ENCODE measurements at regions not wholly inside any gene's neighbourhood (a gene's known extent, or its start where the extent isn't known, plus 50 kb on each side); places are given as distances from the start of the nearest gene placed in this dataset.
"Not testable (repeated sequence)": the region's sequence is repeated elsewhere in the genome, so short reads cannot be mapped to it uniquely, and the experiment has no call there.

DNA sequence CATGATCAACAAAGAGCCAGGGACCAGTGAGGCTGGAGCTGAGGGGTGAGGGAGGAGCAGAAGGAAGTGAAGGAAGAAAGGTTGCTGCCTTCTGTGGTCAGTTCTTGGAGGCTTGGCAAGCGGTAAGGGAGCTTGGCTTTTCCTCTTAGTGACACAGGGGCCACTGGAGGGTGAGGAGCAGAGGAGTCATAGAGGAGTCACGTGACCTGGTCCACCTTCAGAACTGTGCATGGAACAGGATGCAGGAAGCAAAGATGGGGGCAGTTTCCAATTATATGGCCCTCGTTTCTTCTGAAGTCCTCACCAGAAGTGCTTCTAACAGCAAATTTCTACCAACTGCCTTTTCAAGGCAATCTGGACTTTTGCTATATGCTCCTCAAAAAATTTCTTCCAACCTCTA lies 326.9 kb upstream of the SMIM21 start:
- Mint-ChIP-seq H3K9me3 (no peaks in the 10 kb centered on the region), H3K27me3 (ENCODE audit: low read depth) (peaks cover 4% of the 10 kb centered on the region), H3K4me1 (ENCODE audit: low read depth) (no peaks in the 10 kb centered on the region), H3K36me3 (ENCODE audit: insufficient read depth) (no peaks in the 10 kb centered on the region), H3K4me3 (no peak overlapping the region)
- ATAC-seq (no peak), DNase-seq (no peak)

DNA sequence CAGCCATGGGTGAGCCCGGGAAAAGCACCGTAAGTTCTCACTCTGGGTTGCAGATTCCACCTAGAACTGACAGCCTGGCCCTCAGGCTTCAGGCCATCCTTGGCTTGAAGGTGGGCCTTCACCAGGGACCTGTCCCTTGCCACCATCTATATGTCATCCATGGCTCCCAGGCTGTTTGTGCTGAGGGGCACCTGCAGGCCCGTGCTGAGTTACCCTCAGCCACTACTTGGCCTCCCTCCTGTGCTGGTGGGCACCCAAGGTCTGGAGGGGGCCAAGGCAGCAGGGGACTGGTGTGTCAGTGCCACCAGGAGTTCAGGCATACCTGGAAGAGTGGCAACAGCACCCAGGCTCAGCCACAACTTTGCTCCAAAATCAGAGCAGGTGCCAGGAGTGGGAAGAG lies 326.2 kb upstream of the SMIM21 start:
- DNase-seq, result no peak
- Mint-ChIP-seq H3K27me3 (ENCODE audit: low read depth) (peaks cover 4% of the 10 kb centered on the region), H3K9me3 (no peaks in the 10 kb centered on the region), H3K36me3 (ENCODE audit: insufficient read depth) (no peaks in the 10 kb centered on the region), H3K4me1 (ENCODE audit: low read depth) (no peaks in the 10 kb centered on the region), H3K4me3 (no peak overlapping the region)
- no peak for ATAC-seq

DNA sequence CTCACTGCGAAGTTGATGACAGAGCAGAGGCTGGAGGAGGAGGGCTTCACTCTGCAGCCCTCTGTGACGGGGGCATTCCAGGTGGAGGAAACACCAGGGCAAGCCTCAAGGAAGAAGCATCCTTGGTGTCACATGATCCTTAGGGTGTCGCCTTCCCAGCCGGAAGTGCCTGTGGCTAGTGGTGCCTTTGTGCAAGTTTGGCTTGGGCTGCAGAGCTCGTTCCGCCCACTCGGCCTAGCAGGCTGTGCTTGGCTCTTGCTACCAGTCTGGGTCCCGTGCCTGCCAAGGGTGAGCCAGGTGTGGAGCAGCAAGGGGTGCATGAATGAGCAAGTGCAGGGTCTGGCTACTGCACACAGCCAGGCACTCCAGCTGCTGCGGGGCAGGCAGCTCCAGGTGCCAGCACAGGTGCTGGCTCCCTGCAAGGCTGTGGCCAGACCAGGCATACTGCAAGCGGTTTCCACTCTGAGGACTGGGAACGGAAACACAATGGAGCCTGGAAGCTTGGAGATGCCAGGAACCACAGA lies 325.3 kb upstream of the SMIM21 start:
- DNase-seq (no peak), ATAC-seq (no peak)
- Mint-ChIP-seq H3K9me3 (no peaks in the 10 kb centered on the region), H3K4me1 (ENCODE audit: low read depth) (no peaks in the 10 kb centered on the region), H3K36me3 (ENCODE audit: insufficient read depth) (no peaks in the 10 kb centered on the region), H3K27me3 (ENCODE audit: low read depth) (peaks cover 4% of the 10 kb centered on the region), H3K4me3 (no peak overlapping the region)

DNA sequence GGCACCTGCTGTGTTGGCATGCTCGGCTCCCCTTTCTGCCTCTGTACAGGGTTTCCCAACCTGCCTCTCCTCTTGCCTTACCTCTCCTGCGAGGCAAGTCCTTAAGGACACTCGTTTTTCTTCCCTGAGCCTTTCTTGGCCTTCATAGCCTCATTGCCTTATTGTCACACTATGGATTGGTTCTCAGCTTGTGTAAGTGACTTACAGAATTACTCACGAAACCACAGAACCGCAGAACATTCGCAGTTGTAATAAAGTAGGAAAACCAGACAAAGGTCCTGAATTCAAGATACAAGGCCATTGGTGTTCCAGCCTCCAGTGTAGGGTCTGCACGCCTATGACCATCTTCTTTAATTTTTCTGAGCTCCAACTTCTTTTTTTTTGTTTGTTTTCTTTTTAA lies 317.6 kb upstream of the SMIM21 start:
- Mint-ChIP-seq H3K4me3 (no peak overlapping the region), H3K9me3 (peaks cover 3% of the 10 kb centered on the region), H3K4me1 (ENCODE audit: low read depth) (no peaks in the 10 kb centered on the region), H3K36me3 (ENCODE audit: insufficient read depth) (no peaks in the 10 kb centered on the region), H3K27me3 (ENCODE audit: low read depth) (no peaks in the 10 kb centered on the region)
- no peak for DNase-seq
- ATAC-seq, result no peak

DNA sequence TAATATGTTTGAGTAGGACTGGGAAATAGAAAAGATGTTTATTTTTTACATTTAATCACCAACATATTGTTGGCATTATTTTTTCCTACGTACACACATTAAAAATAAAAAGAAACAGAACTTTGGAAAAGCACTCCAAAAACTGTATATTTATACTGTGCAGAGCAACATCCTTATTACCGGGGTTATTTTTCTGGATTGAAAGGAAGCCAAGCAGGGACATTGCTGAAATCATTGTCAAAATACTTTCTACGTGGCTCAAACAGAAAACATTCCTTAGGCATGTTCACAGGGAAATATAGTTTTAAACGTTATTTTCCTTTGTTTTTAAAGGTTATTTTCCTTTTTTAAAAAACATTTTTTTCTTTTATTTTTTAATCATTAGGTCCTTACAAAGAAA lies 315.0 kb upstream of the SMIM21 start:
- Mint-ChIP-seq H3K9me3 (peaks cover 3% of the 10 kb centered on the region), H3K27me3 (ENCODE audit: low read depth) (peaks cover 5% of the 10 kb centered on the region), H3K4me1 (ENCODE audit: low read depth) (no peaks in the 10 kb centered on the region), H3K36me3 (ENCODE audit: insufficient read depth) (no peaks in the 10 kb centered on the region), H3K4me3 (no peak overlapping the region)
- ATAC-seq (no peak), DNase-seq (no peak)

DNA sequence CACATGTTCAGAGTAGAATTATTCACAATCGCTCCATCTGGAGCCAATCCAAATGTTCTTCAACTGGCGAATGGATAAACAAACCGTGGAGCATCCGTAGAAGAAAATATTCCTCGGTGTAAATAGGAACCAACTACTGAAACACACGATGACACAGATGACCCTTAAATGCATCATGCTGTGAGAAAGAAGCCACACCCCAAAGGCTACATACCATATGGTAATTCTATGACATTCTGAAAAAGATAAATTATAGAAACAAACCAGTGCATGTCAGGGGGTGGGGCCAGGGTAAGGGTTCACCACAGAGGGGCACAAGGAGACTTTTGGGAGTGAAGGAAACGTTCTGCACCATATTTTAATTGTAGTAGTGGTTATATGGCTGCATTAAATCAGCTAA lies 312.2 kb upstream of the SMIM21 start:
- H3K9me3 Mint-ChIP-seq, result peaks cover 8% of the 10 kb centered on the region
- H3K27me3 Mint-ChIP-seq (ENCODE audit: low read depth), result peaks cover 5% of the 10 kb centered on the region
- H3K4me1 Mint-ChIP-seq (ENCODE audit: low read depth), result no peaks in the 10 kb centered on the region
- peaks cover 1% of the 10 kb centered on the region for H3K36me3 Mint-ChIP-seq (ENCODE audit: insufficient read depth)
- ATAC-seq (no peak), DNase-seq (no peak)
- H3K4me3 Mint-ChIP-seq, result no peak overlapping the region

DNA sequence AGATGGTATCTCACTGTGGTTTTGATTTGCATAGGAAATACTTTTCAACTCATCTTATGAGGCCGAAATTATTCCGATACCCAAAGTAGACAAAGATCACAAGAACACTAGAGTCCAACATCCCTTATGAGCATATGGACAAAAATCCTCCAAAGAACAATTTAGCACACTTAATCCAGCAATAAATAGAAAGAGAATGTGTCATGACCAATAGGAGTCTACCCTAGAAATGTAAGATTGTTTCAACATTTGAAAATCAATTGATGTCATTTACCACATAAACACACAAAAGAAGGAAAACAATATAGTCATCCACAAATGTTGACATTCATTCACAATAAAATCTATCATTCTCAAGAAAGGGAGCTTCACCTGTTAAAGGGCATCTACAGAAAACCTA lies 307.8 kb upstream of the SMIM21 start:
- H3K4me3 Mint-ChIP-seq, result no peak overlapping the region
- peaks cover 1% of the 10 kb centered on the region for H3K36me3 Mint-ChIP-seq (ENCODE audit: insufficient read depth)
- H3K4me1 Mint-ChIP-seq (ENCODE audit: low read depth), result no peaks in the 10 kb centered on the region
- DNase-seq, result no peak
- no peak for ATAC-seq
- H3K9me3 Mint-ChIP-seq, result peaks cover 8% of the 10 kb centered on the region
- peaks cover 12% of the 10 kb centered on the region for H3K27me3 Mint-ChIP-seq (ENCODE audit: low read depth)

DNA sequence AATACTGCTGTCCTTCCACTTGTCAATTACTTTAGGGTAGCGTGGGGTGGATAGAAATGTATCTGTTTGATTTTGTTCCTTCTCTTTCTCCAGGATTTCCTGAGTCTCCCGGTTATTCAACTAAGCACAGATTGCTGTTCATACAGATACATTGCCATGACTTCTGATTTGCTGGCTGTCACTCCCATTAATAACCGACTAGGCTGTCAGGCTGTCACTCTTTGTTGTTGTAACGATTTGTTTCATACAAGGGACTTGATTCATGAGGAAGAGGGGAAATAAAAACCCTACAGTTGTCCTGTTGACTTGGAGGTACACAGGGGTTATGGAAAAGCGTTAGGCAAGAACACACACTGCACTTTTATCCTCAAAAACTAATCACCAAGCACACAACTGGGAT lies 302.7 kb upstream of the SMIM21 start:
- ATAC-seq (no peak), DNase-seq (no peak)
- Mint-ChIP-seq H3K36me3 (ENCODE audit: insufficient read depth) (no peaks in the 10 kb centered on the region), H3K27me3 (ENCODE audit: low read depth) (peaks cover 27% of the 10 kb centered on the region), H3K9me3 (no peaks in the 10 kb centered on the region), H3K4me3 (no peak overlapping the region), H3K4me1 (ENCODE audit: low read depth) (no peaks in the 10 kb centered on the region)

DNA sequence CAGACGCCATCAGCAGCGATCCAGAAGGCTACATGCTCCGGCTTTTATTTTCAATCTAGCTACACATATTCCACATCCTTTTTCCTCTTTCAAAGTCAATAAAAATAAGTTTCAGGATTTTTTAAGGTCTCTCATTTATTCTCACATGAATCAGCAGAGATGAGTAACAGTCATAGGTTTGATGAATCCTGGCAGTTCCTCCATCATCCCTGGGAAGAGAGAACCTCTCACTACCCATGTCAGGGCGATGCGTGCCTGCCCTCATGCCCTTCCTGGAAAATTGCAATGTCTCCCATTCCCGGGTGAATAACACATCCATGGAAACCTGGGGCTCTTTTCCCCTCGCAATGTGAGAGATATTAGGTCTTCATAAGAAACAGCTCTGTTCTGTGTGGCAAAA lies 301.1 kb upstream of the SMIM21 start:
- Mint-ChIP-seq H3K4me3 (no peak overlapping the region), H3K9me3 (no peaks in the 10 kb centered on the region), H3K27me3 (ENCODE audit: low read depth) (peaks cover 27% of the 10 kb centered on the region), H3K4me1 (ENCODE audit: low read depth) (no peaks in the 10 kb centered on the region), H3K36me3 (ENCODE audit: insufficient read depth) (no peaks in the 10 kb centered on the region)
- ATAC-seq (no peak), DNase-seq (no peak)

DNA sequence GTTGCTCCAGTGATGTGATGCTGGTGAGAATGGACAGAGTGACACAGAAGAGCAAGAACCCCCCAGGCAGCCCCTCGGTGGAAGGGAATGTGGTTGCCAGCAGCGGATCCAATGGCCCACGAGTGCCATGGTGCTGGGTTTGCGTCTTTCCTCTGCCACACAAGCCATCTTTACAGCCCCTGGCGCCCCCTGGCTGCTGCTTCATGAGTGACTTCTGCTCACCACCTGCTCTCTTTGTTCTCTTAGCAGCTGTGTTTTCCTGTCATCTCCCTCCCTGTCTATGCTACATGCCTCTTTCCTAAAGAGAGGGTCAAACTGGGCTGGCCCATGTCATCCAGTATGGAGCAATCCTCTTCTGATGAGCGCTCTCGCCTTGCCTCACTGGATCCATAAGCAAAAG lies 300.0 kb upstream of the SMIM21 start:
- no peaks in the 10 kb centered on the region for H3K36me3 Mint-ChIP-seq (ENCODE audit: insufficient read depth)
- no peaks in the 10 kb centered on the region for H3K9me3 Mint-ChIP-seq
- DNase-seq, result no peak
- H3K27me3 Mint-ChIP-seq (ENCODE audit: low read depth), result peaks cover 27% of the 10 kb centered on the region
- ATAC-seq, result no peak
- H3K4me1 Mint-ChIP-seq (ENCODE audit: low read depth), result no peaks in the 10 kb centered on the region
- no peak overlapping the region for H3K4me3 Mint-ChIP-seq

DNA sequence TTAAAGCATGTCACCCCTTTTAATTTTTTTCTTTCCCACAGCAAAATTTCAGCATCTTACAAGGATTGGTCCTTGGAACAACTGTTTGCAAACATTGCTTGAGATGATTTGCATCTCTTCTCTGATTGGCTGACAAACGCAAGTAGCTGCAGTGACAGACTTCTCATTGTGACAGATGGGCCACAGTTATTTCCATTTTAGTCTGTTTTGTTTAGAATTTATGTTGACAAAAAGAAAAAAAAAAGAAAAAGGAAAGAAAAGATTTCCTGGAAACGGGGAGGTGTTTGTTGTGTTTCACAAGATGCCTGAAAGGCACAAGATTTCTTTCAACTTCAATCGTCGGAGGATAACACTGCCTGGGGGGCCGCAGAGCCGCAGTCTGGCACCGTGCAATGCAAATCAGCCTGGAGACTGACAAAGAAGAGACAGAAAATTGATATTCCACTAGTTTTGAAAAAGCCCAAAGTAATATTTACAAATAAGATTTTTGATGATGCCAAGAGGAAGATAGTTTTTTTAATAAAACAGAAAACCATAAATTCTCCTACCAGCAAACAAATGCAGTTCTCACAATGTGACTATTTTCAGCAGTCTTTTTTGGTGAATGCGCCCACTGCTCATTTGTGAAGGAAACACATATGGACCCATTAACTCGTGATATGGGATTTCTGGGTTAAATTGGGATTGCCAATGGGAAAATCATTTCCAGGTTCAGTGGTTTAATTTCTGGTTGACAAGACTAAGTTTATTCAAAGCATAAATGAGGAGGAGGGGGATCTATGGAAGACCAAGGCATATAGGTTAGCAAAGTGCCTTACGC lies 296.2 kb upstream of the SMIM21 start:
- no peak for DNase-seq
- Mint-ChIP-seq H3K36me3 (ENCODE audit: insufficient read depth) (no peaks in the 10 kb centered on the region), H3K4me1 (ENCODE audit: low read depth) (no peaks in the 10 kb centered on the region), H3K4me3 (no peak overlapping the region), H3K9me3 (no peaks in the 10 kb centered on the region), H3K27me3 (ENCODE audit: low read depth) (peaks cover 15% of the 10 kb centered on the region)
- ATAC-seq, result no peak

DNA sequence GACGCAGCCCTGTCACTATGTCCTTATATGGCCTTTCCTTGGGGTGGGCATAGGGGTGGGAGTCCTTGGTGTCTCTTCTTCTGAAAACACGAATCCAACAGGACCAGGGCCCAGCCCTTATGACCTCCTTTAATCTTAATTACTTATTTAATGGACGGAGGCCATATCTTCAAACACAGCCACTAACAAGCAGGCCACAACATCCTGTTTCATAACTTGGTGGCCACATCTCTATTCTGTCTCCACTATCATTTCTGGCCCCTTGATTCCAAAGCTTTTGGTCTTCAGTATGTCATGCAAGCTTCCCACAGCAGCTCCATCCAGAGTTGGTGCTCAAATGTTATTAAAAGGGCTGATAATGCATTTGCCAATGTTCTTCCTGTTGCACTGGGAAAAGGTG lies 287.3 kb upstream of the SMIM21 start:
- Mint-ChIP-seq H3K36me3 (ENCODE audit: insufficient read depth) (no peaks in the 10 kb centered on the region), H3K4me1 (ENCODE audit: low read depth) (no peaks in the 10 kb centered on the region), H3K4me3 (no peak overlapping the region), H3K27me3 (ENCODE audit: low read depth) (no peaks in the 10 kb centered on the region), H3K9me3 (no peaks in the 10 kb centered on the region)
- DNase-seq (no peak), ATAC-seq (no peak)

DNA sequence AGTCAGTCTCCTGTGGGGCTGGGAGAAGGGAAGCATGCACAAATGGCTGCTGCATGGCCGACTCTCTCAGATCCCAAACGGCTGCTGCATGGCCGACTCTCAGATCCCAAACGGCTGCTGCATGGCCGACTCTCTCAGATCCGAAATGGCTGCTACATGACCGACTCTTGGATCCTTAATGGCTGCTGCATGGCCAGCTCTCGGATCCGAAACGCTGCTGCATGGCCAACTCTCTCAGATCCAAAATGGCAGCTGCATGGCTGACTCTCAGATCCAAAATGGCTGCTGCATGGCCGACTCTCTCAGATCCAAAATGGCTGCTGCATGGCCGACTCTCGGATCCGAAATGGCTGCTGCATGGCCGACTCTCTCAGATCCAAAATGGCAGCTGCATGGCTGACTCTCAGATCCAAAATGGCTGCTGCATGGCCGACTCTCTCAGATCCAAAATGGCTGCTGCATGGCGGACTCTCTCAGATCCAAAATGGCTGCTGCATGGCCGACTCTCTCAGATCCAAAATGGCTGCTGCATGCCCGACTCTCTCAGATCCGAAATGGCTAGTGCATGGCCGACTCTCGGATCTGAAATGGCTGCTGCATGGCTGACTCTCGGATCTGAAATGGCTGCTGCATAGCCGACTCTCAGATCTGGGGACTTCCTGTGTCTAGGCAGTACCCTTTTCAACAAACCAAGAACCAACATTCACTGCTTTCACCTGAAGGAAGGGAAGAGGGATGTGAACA lies 284.8 kb upstream of the SMIM21 start:
- not testable (repeated sequence) for H3K27me3 Mint-ChIP-seq (ENCODE audit: low read depth); DNase-seq; H3K4me1 Mint-ChIP-seq (ENCODE audit: low read depth); H3K9me3 Mint-ChIP-seq; H3K4me3 Mint-ChIP-seq; ATAC-seq; H3K36me3 Mint-ChIP-seq (ENCODE audit: insufficient read depth)

DNA sequence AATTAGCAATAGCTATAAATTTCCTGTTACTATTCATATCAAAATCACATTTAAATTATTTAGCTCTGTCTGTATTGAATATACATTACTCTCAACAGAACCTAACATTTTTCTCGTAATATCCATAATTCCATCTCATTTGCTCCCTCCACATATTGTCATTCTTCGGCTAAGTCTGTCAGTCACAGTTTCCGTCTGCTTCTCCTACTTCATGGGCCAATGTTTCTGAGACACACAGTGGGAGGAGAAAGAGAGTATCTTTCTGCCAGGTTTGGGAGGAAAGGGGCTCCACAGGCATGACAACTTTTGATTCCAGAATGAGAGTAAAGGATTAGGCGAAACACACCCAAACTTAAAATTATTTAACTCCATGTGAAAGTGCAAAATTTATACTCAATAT lies 273.1 kb upstream of the SMIM21 start:
- Mint-ChIP-seq H3K4me3 (no peak overlapping the region), H3K4me1 (ENCODE audit: low read depth) (no peaks in the 10 kb centered on the region), H3K36me3 (ENCODE audit: insufficient read depth) (no peaks in the 10 kb centered on the region), H3K27me3 (ENCODE audit: low read depth) (no peaks in the 10 kb centered on the region), H3K9me3 (no peaks in the 10 kb centered on the region)
- ATAC-seq (no peak), DNase-seq (no peak)

DNA sequence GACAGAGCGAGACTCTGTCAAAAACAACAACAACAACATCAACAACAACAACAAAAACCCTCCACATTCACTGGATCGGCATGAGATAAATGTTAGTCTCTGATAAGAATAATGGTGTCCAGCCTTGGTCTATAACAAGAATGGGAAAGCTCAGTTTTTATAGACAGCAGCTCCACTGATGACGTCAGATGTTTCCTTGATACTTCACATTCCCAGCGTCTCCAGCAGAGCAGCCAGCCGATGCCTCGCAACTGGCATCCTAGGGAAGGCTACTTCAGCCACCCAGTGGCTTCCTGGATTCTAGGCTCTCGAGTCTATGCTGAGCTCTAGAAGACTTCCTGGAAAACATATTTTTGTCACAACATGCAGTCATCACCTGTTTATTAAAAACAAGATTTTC lies 271.4 kb upstream of the SMIM21 start:
- Mint-ChIP-seq H3K4me1 (ENCODE audit: low read depth) (no peaks in the 10 kb centered on the region), H3K9me3 (no peaks in the 10 kb centered on the region), H3K4me3 (no peak overlapping the region), H3K36me3 (ENCODE audit: insufficient read depth) (no peaks in the 10 kb centered on the region), H3K27me3 (ENCODE audit: low read depth) (no peaks in the 10 kb centered on the region)
- DNase-seq (no peak), ATAC-seq (no peak)

All from activated T-cell treated with anti-CD3 and anti-CD28 coated beads, Interleukin-2, amount 50 U/mL, for 4 hours (primary cell).